ENCODE measurements at regions not wholly inside any gene's neighbourhood (a gene's known extent, or its start where the extent isn't known, plus 50 kb on each side); places are given as distances from the start of the nearest gene placed in this dataset.

DNA sequence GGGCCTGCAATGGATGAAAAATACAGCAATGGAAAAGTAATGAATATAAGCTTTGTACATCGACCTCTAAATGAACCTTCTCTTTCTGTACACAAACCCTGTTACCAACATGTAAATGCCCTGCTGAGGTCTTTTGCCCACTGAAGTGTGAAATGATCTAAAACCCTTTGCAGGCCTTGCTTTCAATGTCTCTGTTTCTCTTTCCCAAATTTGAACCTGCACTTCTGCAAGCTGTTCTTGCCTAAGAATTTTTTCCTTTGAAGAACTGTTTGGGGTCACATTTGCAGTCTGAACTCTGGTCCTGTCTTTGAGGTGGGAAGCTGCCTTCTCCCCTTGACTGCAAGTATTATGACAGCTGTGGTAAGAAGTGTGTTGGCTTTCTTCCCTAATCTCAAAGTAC lies 1237.1 kb downstream of the FAM181B start:
- no peak for DNase-seq

DNA sequence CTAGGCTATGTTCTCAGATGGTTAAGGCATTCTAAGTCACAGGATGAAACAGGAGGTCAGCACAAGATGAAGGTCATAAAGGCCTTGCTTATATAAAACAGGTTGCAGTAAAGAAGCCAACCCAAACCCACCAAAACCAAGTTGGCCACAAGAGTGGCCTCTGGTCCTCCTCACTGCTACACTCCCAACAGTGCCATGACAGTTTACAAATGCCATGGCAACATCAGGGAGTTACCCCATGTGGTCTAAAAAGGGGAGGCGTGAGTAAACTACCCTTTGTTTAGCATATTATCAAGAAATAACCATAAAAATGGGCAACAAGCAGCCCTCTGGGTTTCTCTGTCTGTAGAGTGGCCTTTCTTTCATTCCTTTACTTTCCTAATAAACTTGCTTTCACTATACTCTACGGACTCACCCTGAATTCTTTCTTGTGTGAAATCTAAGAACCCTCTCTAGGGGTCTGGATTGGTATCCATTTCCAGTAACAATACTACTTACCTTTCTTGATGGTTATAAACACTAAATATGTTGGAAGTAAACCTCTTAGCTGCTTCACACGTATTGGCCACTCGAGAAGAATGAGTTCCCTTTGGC lies 1237.9 kb downstream of the FAM181B start:
- DNase-seq: no peak

DNA sequence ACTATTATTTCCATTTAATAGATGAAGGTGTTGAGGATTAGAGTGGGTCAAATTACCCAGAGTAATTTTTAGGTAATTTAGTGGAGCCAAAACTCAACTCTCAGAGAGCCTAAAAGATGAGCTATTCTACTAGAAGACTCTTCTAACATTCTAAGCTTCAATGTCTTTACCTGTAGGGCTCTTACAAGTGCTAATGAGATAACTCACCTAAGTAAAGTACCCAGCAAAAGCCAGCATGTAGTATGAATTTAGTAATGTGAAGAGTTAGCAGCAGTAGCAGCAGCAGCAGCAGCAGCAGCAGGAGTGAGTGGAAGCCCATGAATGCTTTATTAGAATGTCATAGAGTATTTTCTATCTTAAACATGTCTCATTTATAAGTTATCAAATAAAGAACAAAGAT lies 1239.2 kb downstream of the FAM181B start:
- no peak for DNase-seq

DNA sequence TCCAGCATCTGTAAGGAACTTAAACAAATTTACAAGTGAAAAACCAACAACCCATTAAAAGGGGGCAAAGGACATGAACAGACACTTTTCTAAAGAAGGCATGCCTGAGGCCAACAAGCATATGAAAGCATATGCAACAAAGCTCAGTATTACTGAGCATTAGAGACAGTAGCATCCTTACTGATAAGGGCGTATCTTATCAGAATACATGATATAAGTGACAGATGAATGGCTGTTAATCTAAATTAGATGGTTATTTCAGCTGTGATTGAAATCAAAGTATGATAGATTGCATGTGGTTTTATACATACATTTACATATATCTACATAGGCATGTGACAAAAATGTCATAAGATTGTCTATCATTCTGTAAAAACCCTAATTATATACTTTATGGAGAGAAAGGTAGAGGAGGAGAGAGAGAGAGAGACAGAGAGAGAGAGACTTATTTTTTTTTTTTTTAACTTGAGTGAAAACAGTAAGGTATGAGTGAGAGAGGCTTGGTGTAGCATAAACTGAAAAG lies 1240.7 kb downstream of the FAM181B start:
- DNase-seq: no peak

- no peak for DNase-seq
Observed at GRCh38 chr11:81487109-81487508, 1246.6 kb downstream of the FAM181B start.

DNA sequence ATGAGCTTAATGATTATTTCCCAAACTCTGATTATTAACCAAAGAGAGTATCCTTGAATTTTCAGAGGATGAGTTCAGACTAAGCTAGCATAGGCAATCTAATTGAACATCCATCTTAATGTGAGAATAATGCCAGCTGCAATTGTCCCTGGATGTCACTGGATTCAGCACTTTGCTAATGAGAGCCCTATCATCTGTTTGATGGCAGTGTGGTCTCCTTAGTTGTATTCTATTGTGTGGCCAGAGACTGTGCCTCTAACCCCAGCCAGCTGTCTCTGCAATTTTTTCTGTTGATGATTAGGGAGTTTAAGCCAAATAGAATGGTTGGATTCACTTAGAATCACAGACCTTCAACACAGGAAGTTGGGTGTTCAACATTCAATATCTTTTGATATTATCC lies 1249.5 kb downstream of the FAM181B start:
- no peak for DNase-seq

GRCh38 chr11:81477277-81477676 lies 1256.4 kb downstream of the FAM181B start:
- DNase-seq: no peak

DNA sequence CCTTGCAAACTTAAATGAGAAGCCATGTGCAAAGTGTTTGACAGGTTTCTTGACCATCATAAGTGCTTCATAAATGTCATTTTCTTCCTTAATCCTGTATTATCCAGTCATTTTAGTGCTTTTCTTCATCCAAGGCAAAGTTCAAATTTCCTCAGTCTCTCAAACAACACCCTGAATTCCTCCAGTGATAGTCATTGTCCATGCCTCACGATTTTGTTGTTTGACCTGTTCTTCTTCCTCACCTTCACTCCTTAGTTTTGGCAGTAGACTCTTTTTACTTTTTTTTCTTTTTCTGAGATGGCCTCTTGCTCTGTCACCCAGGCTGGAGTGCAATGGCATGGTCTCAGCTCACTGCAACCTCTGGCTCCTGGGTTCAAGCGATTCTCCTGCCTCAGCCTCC lies 1257.3 kb downstream of the FAM181B start:
- no peak for DNase-seq

DNA sequence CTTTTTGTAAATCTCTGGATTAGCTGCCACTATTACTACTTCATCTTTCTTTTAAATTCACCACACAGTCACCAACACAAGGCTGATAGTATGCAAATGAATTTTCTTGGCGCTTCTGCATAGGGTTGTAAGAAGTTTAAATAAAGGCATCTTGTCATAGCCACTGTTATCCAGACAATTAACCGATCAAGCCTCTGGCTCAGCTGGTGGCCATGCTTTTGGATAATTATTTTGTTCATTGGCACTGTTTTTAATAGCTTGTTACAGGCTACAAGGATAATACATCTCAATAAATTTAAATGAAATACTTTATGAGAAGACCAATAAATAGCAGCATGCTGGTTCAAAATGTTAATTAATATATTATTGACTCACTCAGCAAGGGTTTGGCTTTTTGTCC lies 1261.0 kb downstream of the FAM181B start:
- DNase-seq: no peak

GRCh38 chr11:81470446-81470845 lies 1263.2 kb downstream of the FAM181B start:
- no peak for DNase-seq

GRCh38 chr11:81459766-81460306 lies 1273.8 kb downstream of the FAM181B start:
- no peak for DNase-seq

GRCh38 chr11:81449588-81450156 lies 1284.0 kb downstream of the FAM181B start:
- no peak for DNase-seq

DNA sequence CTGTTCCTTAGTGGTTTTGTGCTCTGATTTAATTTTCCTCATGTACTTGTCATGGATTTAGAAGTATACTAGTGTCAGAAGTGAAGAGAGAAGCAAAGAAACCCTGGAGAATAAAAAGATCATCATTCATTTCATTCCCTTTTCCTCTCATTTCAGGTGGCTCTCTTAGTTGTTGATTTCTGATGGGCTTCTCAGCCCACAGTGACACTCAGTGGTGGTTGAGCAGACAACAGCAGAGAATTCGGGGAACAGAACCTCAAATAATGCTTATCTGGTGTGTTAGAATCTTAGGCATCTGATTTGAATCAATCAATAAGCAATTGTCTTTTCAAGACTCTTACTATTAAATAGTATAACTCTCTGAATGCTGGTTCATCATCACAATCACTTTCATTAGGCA lies 1289.4 kb downstream of the FAM181B start:
- no peak for DNase-seq

GRCh38 chr11:81432333-81432732 lies 1301.3 kb downstream of the FAM181B start:
- DNase-seq: no peak

- DNase-seq: no peak
Observed at GRCh38 chr11:81424822-81425221, 1308.8 kb downstream of the FAM181B start.

GRCh38 chr11:81422402-81422801 lies 1311.3 kb downstream of the FAM181B start:
- DNase-seq: no peak

- DNase-seq: no peak
Observed at GRCh38 chr11:81421251-81421860, 1312.3 kb downstream of the FAM181B start.

DNA sequence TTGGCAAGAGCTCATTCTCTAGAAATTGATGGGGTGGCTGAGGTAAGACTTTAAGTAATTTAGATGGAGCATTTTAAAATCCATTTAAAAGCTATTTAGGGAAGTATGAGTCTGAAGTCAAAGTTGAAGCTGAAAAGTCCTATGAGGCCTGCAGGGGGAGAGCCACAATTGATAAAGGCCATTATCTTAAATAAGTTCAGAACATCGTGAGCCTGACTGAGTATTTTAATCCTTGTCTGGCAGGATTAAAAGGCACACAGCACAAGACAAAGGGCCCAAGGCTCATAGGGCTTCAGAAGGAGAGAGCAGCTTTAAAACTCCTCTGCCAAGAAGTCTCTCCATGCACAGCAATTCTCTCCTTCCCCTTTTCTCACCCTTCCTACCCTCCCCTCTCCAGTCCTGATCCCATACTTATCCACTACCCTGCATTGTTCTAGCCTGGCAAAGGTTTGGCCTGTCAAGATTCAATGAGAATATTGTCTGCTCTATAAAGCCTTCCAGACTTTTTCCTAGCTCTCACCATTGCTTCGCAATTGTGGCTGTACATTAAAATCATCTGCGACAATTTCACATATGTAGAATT lies 1312.9 kb downstream of the FAM181B start:
- DNase-seq: no peak

- DNase-seq: no peak
Observed at GRCh38 chr11:81397316-81397715, 1336.3 kb downstream of the FAM181B start.

- DNase-seq: no peak
Observed at GRCh38 chr11:81394311-81394710, 1339.4 kb downstream of the FAM181B start.

GRCh38 chr11:81388326-81388725 lies 1345.3 kb downstream of the FAM181B start:
- DNase-seq: no peak

GRCh38 chr11:81380395-81380794 lies 1353.3 kb downstream of the FAM181B start:
- no peak for DNase-seq

GRCh38 chr11:81377418-81377817 lies 1356.2 kb downstream of the FAM181B start:
- DNase-seq: no peak

DNA sequence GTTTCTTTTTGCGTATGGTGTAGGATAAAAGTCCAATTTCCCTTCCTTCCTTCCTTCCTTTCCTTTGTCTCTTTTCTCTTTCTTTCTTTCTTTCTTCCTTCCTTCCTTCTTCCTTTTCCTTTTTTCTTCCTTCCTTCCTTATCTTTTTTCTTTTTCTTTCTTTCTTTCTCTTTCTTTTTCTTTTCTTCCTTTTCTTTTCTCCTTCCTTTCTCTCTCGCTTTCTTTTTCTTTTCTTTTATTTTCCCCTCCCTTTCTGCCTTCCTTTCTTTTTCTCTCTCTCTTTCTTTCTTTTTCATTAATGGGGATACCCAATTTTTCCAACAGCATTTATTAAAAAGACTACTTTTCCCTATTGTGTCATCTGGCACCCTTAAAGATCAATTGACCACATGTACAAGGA lies 1359.7 kb downstream of the FAM181B start:
- no peak for DNase-seq

Data from CD4-positive, alpha-beta T cell treated with Interleukin-4 for 1 hour (primary cell).